VCaP (cell line): ENCODE measurements at regions not wholly inside any gene's neighbourhood (a gene's known extent, or its start where the extent isn't known, plus 50 kb on each side); places are given as distances from the start of the nearest gene placed in this dataset.

Source experiments
- H3K27ac ChIP-seq: fragments of 450-650 bp; 2 replicates; pipeline ENCODE4 v1.5.1; 2017
- TF ChIP-seq, protein P1 (sequence below): fragments of 450-650 bp; conservative IDR thresholded peaks from 2 replicates; pipeline ENCODE4 v1.5.1; 2017; ENCODE audit warnings: mild to moderate bottlenecking, moderate library complexity

DNA sequence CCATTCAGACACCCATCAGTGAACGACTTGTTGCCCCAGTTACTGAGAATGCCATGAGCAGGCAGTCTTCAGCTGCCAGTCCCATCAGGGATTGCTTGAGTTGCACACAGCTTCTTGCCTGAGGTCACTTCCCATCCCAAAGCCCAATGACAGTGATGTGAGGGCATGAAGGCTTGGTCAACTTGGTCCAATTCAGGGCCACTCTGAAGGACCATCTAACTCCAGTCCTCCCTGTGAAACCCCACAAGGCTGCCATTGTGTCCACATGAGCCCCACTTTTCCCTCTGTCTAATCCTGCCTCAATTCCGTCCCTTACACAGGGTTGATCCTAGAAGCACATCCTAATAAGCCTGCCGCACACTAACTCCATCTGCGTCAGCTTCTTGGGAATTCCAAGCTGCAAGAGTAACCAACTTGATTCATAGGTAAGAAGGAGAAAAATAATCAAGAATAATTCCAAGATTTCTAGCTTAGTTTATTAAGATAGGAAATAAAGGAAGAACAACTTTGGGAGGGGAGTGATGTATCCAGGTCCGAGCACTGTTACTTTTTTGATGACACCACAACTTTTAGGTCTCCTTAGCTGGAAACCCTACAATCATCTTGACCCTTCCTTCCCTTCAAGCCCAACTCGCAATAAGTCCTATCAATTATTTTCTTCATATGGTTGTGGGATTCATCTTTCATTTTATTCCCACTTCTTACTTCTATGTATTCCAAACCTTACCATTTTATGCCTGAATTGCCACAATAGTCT, 110.9 kb downstream of the LRRC30 start:
- H3K27ac ChIP-seq = no peak overlapping the region
- TF ChIP-seq, protein P1, sequence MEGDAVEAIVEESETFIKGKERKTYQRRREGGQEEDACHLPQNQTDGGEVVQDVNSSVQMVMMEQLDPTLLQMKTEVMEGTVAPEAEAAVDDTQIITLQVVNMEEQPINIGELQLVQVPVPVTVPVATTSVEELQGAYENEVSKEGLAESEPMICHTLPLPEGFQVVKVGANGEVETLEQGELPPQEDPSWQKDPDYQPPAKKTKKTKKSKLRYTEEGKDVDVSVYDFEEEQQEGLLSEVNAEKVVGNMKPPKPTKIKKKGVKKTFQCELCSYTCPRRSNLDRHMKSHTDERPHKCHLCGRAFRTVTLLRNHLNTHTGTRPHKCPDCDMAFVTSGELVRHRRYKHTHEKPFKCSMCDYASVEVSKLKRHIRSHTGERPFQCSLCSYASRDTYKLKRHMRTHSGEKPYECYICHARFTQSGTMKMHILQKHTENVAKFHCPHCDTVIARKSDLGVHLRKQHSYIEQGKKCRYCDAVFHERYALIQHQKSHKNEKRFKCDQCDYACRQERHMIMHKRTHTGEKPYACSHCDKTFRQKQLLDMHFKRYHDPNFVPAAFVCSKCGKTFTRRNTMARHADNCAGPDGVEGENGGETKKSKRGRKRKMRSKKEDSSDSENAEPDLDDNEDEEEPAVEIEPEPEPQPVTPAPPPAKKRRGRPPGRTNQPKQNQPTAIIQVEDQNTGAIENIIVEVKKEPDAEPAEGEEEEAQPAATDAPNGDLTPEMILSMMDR = no peak

DNA sequence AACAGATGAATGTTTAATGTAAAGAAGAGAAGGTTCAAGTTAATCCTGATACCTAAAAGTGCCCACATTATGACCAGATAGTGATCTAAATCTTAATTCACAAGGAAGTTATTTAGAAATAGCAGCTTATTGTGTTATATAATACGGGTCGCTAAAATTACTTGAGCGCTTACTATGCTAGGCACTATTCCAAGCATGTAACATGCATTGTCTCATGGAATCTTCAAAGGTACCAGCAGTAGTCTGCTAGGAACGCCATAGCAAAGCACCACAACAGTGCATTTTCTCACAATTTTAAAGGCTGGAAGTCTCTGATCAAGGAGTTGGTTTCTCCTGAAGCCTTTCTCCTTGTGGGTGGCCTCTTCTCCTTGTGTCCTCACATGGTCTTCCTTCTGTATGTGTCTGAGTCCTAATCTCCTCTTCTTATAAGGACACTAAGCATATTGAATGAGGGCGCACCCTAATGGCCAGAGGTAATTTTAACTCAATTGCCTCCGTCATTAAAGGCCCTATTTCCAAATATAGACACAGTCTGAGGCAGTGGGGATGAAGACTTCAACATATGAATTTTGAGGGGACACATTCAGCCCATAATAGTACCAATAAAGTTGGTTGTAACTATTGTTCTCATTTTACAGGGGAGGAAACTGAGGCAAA, 118.4 kb downstream of the LRRC30 start:
- H3K27ac ChIP-seq = no peak overlapping the region

DNA sequence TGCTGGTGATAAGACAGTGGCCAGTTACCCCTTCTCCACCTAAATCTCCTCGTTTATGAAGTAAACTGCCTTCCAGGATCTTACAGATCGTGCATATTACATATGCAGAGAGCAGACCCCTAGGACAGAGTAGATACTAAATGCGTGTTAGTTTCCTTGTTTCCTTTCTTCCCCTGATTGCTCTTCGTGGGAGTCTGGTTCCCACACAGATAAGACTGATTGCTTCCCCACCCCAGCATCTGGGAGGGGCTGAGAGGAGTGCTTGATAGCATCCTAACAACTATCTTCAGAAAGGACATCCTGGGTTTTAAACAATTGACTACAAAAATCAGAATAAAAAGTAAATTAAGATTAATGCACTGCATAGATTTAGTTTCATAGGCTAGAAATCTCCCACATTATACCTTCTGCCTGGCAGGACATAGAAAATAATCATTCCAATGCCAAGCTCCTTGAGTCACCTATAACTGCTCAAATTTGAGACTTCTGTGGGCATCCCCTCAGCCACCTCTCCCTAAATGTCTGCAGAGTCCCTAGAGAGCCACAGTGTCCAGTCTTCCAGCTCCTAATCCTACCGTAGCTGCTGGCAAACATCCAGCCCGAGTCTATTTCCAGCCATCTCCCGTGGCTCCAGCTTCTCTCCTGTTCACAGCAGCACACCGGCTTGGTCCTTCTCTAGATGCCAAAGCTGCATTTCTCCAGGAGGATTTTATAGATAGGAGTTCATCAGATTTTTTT, 128.3 kb downstream of the LRRC30 start:
- no peak overlapping the region for H3K27ac ChIP-seq
- TF ChIP-seq, protein P1 = no peak

More for the DNA sequence above, 118.4 kb downstream of the LRRC30 start:
- TF ChIP-seq, protein P1 = no peak

DNA sequence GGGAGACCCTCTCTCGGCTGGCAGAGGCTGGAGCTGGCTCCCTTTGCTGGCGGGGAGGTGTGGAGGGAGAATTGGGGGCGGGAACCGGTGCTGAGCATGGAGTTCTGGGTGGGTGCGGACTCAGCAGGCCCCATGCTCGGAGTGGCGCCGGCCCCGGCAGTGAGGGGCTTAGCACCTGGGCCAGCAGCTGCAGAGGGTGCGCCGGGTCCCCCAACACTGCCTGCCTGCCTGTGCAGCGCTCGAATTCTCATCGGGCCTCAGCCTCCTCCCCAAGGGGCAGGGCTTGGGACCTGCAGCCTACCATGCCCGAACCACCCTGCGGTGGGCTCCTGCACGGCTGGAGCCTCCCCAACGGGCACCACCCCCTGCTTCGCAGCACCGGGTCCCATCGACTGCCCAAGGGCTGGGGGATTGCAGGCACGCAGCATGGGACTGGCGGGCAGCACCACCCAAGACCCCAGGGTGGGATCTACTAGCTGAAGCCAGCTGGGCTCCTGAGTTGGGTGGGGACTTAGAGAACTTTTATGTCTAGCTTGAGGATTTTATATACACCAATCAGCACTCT, 129.8 kb downstream of the LRRC30 start:
- TF ChIP-seq, protein P1 = no peak
- H3K27ac ChIP-seq = no peak overlapping the region

DNA sequence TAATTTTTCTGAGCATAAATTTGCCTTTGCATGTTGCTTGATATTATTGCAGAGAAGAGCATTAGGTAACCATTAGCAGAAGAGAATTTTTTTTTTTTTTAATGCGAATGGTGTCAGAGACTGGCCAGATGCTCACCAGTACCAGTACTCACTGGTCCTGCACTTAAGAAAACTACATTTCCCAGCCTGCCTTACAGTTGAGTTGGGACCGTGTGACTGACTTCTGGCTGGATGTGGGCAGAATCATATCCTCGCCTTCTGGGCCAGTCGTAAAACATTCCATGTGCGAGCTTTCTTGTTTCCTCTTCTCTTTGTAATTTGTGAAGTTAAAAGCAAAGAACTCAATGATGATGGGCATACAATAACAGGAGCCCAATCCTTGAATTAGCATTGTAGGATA, 132.4 kb downstream of the LRRC30 start:
- H3K27ac ChIP-seq = no peak overlapping the region
- TF ChIP-seq, protein P1 = no peak

DNA sequence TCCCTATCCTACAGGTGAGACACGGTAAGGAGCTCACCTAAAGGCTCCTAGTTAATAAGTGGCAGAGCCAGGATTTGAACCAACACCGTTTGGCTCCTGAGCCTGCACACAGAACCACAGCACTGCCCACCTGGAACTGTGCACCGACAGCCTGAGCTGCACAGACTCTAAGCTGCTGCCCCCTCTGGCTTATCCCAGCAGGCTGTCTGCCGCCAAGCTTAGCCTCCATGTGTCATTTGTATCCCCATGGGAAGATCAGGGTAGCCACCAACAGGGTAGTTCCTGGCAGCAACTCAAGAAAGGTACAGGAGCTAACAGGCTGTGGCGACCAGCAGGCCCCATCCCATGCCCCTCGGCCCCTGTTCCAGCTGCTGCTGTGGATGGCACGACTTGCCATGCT, 135.7 kb downstream of the LRRC30 start:
- TF ChIP-seq, protein P1 = no peak
- no peak overlapping the region for H3K27ac ChIP-seq

DNA sequence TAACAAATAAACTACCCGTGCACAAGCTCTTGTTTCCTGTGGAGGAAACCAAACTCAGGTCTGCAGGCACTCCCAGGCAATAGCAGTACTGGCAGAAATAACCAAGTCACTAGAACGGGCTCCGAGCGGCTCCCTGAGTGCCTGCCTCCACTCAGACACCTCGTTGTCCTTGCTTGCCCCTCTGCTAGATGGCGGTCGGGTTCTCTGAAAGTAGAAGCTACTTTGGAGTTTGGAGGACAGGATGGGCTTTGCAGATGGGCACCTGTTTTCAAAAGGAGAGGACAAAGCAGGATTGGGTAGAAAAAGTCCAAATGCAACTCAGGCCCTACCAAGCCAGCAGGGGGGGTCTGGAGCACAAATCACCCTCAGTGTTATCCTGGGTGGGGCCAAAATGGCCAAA, 136.4 kb downstream of the LRRC30 start:
- TF ChIP-seq, protein P1 = no peak

More for the DNA sequence above, 136.4 kb downstream of the LRRC30 start:
- H3K27ac ChIP-seq = no peak overlapping the region
